HEK293 (cell line): ENCODE measurements at regions not wholly inside any gene's neighbourhood (a gene's known extent, or its start where the extent isn't known, plus 50 kb on each side); places are given as distances from the start of the nearest gene placed in this dataset.
"Not testable (repeated sequence)": the region's sequence is repeated elsewhere in the genome, so short reads cannot be mapped to it uniquely, and the experiment has no call there.

ENCODE experiments used
- CTCF ChIA-PET: fragments of 350-600 bp; formaldehyde crosslinking; extraction: SDS; loops from one replicate; lab custom pipeline; 2021; ENCODE audit warnings: antibody characterized with exemption; lab: Yijun Ruan, JAX
- POLR2A ChIA-PET: fragments of 300-600 bp; formaldehyde crosslinking; extraction: SDS; loops from one replicate; lab custom pipeline; 2020; ENCODE audit warnings: antibody characterized with exemption, inconsistent platforms; lab: Yijun Ruan, JAX
- H3K27ac ChIP-seq: fragments of 200-500 bp; sonication (Bioruptor generic); 2 replicates; pipeline ENCODE4 v1.5.1; 2014; ENCODE audit warnings: low read depth, low read length, control low read depth, inconsistent platforms; ENCODE audit errors: extremely low read depth
- H3K36me3 ChIP-seq, 2 experiments: fragments of 200-500 bp in 1 of 2; sonication (Bioruptor generic) in 1 of 2; 1 replicate in 1 of 2; 2 replicates in 1 of 2; pipeline ENCODE4 v1.5.1; 2014 to 2017; ENCODE audit warnings: inconsistent platforms in 2 of 2, low read length in 2 of 2; ENCODE audit not compliant: control insufficient read depth in 2 of 2, insufficient read depth in 1 of 2
- H3K4me1 ChIP-seq: fragments of 200-500 bp; sonication (Bioruptor generic); 2 replicates; pipeline ENCODE4 v1.5.1; 2014; ENCODE audit warnings: mild to moderate bottlenecking, low read length, inconsistent platforms; ENCODE audit not compliant: control insufficient read depth, insufficient read depth
- H3K4me3 ChIP-seq: 2 replicates; pipeline ENCODE4 v1.5.1; 2011; ENCODE audit warnings: low read depth, mild to moderate bottlenecking, control low read depth, low read length, moderate library complexity
- H3K9me3 ChIP-seq: fragments of 200-500 bp; sonication (Bioruptor generic); 2 replicates; pipeline ENCODE4 v1.5.1; 2014; ENCODE audit warnings: low read depth, low read length, inconsistent platforms; ENCODE audit not compliant: control insufficient read depth, insufficient read depth
- EGR2 ChIP-seq: fragments of 450-650 bp; formaldehyde crosslinking; IDR thresholded peaks from 2 replicates; pipeline ENCODE4 v1.5.1; 2016; ENCODE audit warnings: low read depth, missing biosample characterization, missing genetic modification characterization
- GLI4 ChIP-seq: fragments of 450-650 bp; formaldehyde crosslinking; IDR thresholded peaks from 2 replicates; pipeline ENCODE4 v1.5.1; 2016; ENCODE audit warnings: missing biosample characterization, missing genetic modification characterization
- HOXA7 ChIP-seq: sonication (generic); formaldehyde crosslinking; IDR thresholded peaks from 2 replicates; pipeline ENCODE4 v1.8.1; 2022; ENCODE audit warnings: missing genetic modification reagents, borderline replicate concordance
- PRDM1 ChIP-seq: fragments of 450-650 bp; formaldehyde crosslinking; IDR thresholded peaks from 2 replicates; pipeline ENCODE4; 2016; ENCODE audit warnings: missing biosample characterization, missing genetic modification characterization
- TCF7L2 ChIP-seq: IDR thresholded peaks from 2 replicates; pipeline ENCODE4 v1.6.1; 2011; ENCODE audit warnings: low read depth, mild to moderate bottlenecking, inconsistent platforms, low read length, moderate library complexity, borderline replicate concordance
- TSHZ1 ChIP-seq: fragments of 450-650 bp; formaldehyde crosslinking; IDR thresholded peaks from 2 replicates; pipeline ENCODE4 v1.5.1; 2016; ENCODE audit warnings: missing biosample characterization, missing genetic modification characterization, borderline replicate concordance
- YY1 ChIP-seq: fragments of 450-650 bp; formaldehyde crosslinking; IDR thresholded peaks from 2 replicates; pipeline ENCODE4 v1.5.1; 2018; ENCODE audit warnings: missing biosample characterization, missing genetic modification characterization
- ZBTB8A ChIP-seq: fragments of 450-650 bp; formaldehyde crosslinking; IDR thresholded peaks from 2 replicates; pipeline ENCODE4 v1.5.1; 2016; ENCODE audit warnings: missing biosample characterization, missing genetic modification characterization
- ZFP37 ChIP-seq: fragments of 450-650 bp; formaldehyde crosslinking; IDR thresholded peaks from 2 replicates; pipeline ENCODE4 v1.5.1; 2016; ENCODE audit warnings: missing biosample characterization, missing genetic modification characterization
- ZFP41 ChIP-seq: fragments of 450-650 bp; formaldehyde crosslinking; IDR thresholded peaks from 2 replicates; pipeline ENCODE4 v1.5.1; 2016; ENCODE audit warnings: missing biosample characterization, missing genetic modification characterization, borderline replicate concordance
- ZNF155 ChIP-seq: fragments of 450-650 bp; formaldehyde crosslinking; IDR thresholded peaks from 2 replicates; pipeline ENCODE4 v1.5.1; 2016; ENCODE audit warnings: missing biosample characterization, missing genetic modification characterization
- ZNF157 ChIP-seq: fragments of 450-650 bp; formaldehyde crosslinking; IDR thresholded peaks from 2 replicates; pipeline ENCODE4 v1.5.1; 2016; ENCODE audit warnings: missing biosample characterization, missing genetic modification characterization
- ZNF202 ChIP-seq: fragments of 450-650 bp; formaldehyde crosslinking; IDR thresholded peaks from 2 replicates; pipeline ENCODE4 v1.5.1; 2016; ENCODE audit warnings: missing biosample characterization, missing genetic modification characterization, borderline replicate concordance
- ZNF211 ChIP-seq: fragments of 450-650 bp; formaldehyde crosslinking; IDR thresholded peaks from 2 replicates; pipeline ENCODE4 v1.5.1; 2016; ENCODE audit warnings: low read depth, missing biosample characterization, missing genetic modification characterization
- ZNF221 ChIP-seq: fragments of 450-650 bp; formaldehyde crosslinking; IDR thresholded peaks from 2 replicates; pipeline ENCODE4 v1.5.1; 2017; ENCODE audit warnings: missing biosample characterization, missing genetic modification characterization, borderline replicate concordance
- ZNF433 ChIP-seq: fragments of 450-650 bp; formaldehyde crosslinking; IDR thresholded peaks from 2 replicates; pipeline ENCODE4 v1.5.1; 2016; ENCODE audit warnings: missing biosample characterization, missing genetic modification characterization, low read depth
- ZNF449 ChIP-seq: fragments of 450-650 bp; formaldehyde crosslinking; IDR thresholded peaks from 2 replicates; pipeline ENCODE4 v1.5.1; 2017; ENCODE audit warnings: missing biosample characterization, mild to moderate bottlenecking, missing genetic modification characterization, moderate library complexity
- ZNF514 ChIP-seq: fragments of 450-650 bp; formaldehyde crosslinking; IDR thresholded peaks from 2 replicates; pipeline ENCODE4 v1.5.1; 2016; ENCODE audit warnings: missing biosample characterization, missing genetic modification characterization
- ZNF561 ChIP-seq: fragments of 450-650 bp; IDR thresholded peaks from 2 replicates; pipeline ENCODE4 v1.5.1; 2018; ENCODE audit warnings: missing biosample characterization, missing genetic modification characterization, borderline replicate concordance
- ZNF580 ChIP-seq: fragments of 450-650 bp; formaldehyde crosslinking; IDR thresholded peaks from 2 replicates; pipeline ENCODE4 v1.5.1; 2016; ENCODE audit warnings: missing biosample characterization, missing genetic modification characterization
- ZNF76 ChIP-seq: fragments of 450-650 bp; formaldehyde crosslinking; IDR thresholded peaks from 2 replicates; pipeline ENCODE4; 2016; ENCODE audit warnings: low read depth, missing biosample characterization, missing genetic modification characterization, borderline replicate concordance

GRCh38 chr12:32970465-32971110 is 74.0 kb upstream of the PKP2 start:
- no peaks in the 10 kb centered on the region for H3K9me3 ChIP-seq
- CTCF ChIA-PET = no interaction called here
- POLR2A ChIA-PET = no interaction called here
- no peak overlapping the region for H3K27ac ChIP-seq
- H3K4me1 ChIP-seq = no peaks in the 10 kb centered on the region
- TF ChIP-seq ZFP41 (tag by site-specific recombination) (no peak), ZNF211 (no peak), ZNF561 (tag by site-specific recombination) (no peak), HOXA7 (no peak), GLI4 (tag by site-specific recombination) (no peak), ZNF449 (tag by site-specific recombination) (no peak), YY1 (tag by site-specific recombination) (no peak), PRDM1 (tag by site-specific recombination) (no peak), TCF7L2 (no peak), ZNF580 (tag by site-specific recombination) (no peak), ZNF514 (no peak)
- no peaks in the 10 kb centered on the region for H3K36me3 ChIP-seq
- no peak overlapping the region for H3K4me3 ChIP-seq

GRCh38 chr12:32964981-32965585 is 68.5 kb upstream of the PKP2 start:
- H3K36me3 ChIP-seq = no peaks in the 10 kb centered on the region
- no peaks in the 10 kb centered on the region for H3K4me1 ChIP-seq
- TF ChIP-seq ZNF433 = no peak
- no peak for TF ChIP-seq ZBTB8A
- TF ChIP-seq ZNF76 (tag by site-specific recombination) = no peak
- no peak for TF ChIP-seq TSHZ1 (tag by site-specific recombination)
- TF ChIP-seq EGR2 (tag by site-specific recombination) = no peak
- no peak for TF ChIP-seq ZNF202 (tag by site-specific recombination)
- TF ChIP-seq ZNF155 = no peak
- TF ChIP-seq ZFP37 (tag by site-specific recombination) = no peak
- TF ChIP-seq ZNF221 (tag by site-specific recombination) = no peak
- no peak for TF ChIP-seq ZNF157 (tag by site-specific recombination)
- TF ChIP-seq GLI4 (tag by site-specific recombination) = no peak
- no peaks in the 10 kb centered on the region for H3K9me3 ChIP-seq
- CTCF ChIA-PET = no interaction called here
- no peak overlapping the region for H3K4me3 ChIP-seq
- H3K27ac ChIP-seq = no peak overlapping the region
- POLR2A ChIA-PET = no interaction called here

- H3K4me1 ChIP-seq, H3K36me3 ChIP-seq, H3K27ac ChIP-seq, H3K9me3 ChIP-seq, H3K4me3 ChIP-seq: not testable (repeated sequence)
- ChIA-PET POLR2A (interaction anchor here (0.6 kb wide), 1 partner anchor 202 kb away, joined by 5 read pairs; no protein-coding TSS in a partner anchor), CTCF (interaction anchor here (0.7 kb wide), 1 partner anchor 36 kb away, joined by 3 read pairs; no protein-coding TSS in a partner anchor)
Measured at GRCh38 chr12:32956418-32956817, 59.8 kb upstream of the PKP2 start.
